GM12878 (cell line): ENCODE measurements at regions not wholly inside any gene's neighbourhood (a gene's known extent, or its start where the extent isn't known, plus 50 kb on each side); places are given as distances from the start of the nearest gene placed in this dataset.

ENCODE experiments used
- ATAC-seq: fragments of 200-7000 bp; cut with Tn5 transposase; 3 replicates; pipeline ENCODE4 v1.9.1; 2020; ENCODE audit warnings: mild to moderate bottlenecking, moderate library complexity
- BruUV-seq: library from RNA; stranded (reverse); fragments of 400-500 nt; replicated peaks from 2 replicates; lab custom pipeline; 2021; lab: Mats Ljungman, UMichigan
- CTCF ChIA-PET: fragments of 300-600 bp; sonication (Branson Sonifier 250); formaldehyde crosslinking; extraction: SDS; loops from one replicate; lab custom pipeline; 2021; ENCODE audit warnings: inconsistent platforms; lab: Yijun Ruan, JAX
- POLR2A ChIA-PET: fragments of 350-600 bp; formaldehyde crosslinking; extraction: SDS; loops from one replicate; lab custom pipeline; 2021; ENCODE audit warnings: inconsistent platforms; lab: Charles Lee
- RAD21 ChIA-PET: fragments of 300-600 bp; sonication (Branson Sonifier 250); formaldehyde crosslinking; loops from one replicate; lab custom pipeline; 2023; ENCODE audit warnings: antibody characterized with exemption; ENCODE audit not compliant: unreplicated experiment; lab: Charles Lee
- SMC1A ChIA-PET: fragments of 300-600 bp; sonication (Branson Sonifier 250); formaldehyde crosslinking; loops from one replicate; lab custom pipeline; 2023; ENCODE audit not compliant: unreplicated experiment, uncharacterized antibody; lab: Charles Lee
- DNase-seq: peaks from one replicate; pipeline ENCODE4 v3.0.0-alpha.2; 2011; ENCODE audit warnings: low read depth, low spot score
- FAIRE-seq: peaks from 3 replicates; lab custom pipeline; 2011; peaks lifted over from hg19 to GRCh38; lab: Jason Lieb, UNC
- H2AFZ ChIP-seq: 2 replicates; pipeline ENCODE4 v1.6.0; 2011; ENCODE audit warnings: low read depth, low read length, control low read depth; ENCODE audit not compliant: control insufficient read depth
- H3K27ac ChIP-seq: 2 replicates; pipeline ENCODE4 v1.5.1; 2011; ENCODE audit warnings: control low read depth; ENCODE audit not compliant: control insufficient read depth, insufficient read depth
- H3K27me3 ChIP-seq, 2 experiments: replicated peaks in 1 of 2; 2 replicates each; pipeline versions ENCODE4 v1.6.0 to v1.6.1; 2011; ENCODE audit warnings: low read length in 1 of 2; ENCODE audit not compliant: control insufficient read depth in 2 of 2, insufficient read depth in 2 of 2
- H3K36me3 ChIP-seq, 2 experiments: 2 replicates each; pipeline ENCODE4 v1.5.1; 2011; ENCODE audit warnings: low read length in 1 of 2; ENCODE audit not compliant: control insufficient read depth in 2 of 2, insufficient read depth in 2 of 2
- H3K4me1 ChIP-seq: 2 replicates; pipeline ENCODE4 v1.6.1; 2011; ENCODE audit warnings: mild to moderate bottlenecking, low read length, moderate library complexity, mixed read lengths; ENCODE audit not compliant: control insufficient read depth, insufficient read depth
- H3K4me2 ChIP-seq: 2 replicates; pipeline ENCODE4 v1.6.0; 2011; ENCODE audit warnings: control low read depth; ENCODE audit not compliant: control insufficient read depth, insufficient read depth
- H3K4me3 ChIP-seq: fragments of 200-600 bp; sonication (generic); 2 replicates; pipeline ENCODE4 v1.5.1; 2016
- H3K79me2 ChIP-seq: 2 replicates; pipeline ENCODE4 v1.6.0; 2011; ENCODE audit warnings: low read length; ENCODE audit not compliant: control insufficient read depth, insufficient read depth
- H3K9ac ChIP-seq: 2 replicates; pipeline ENCODE4 v1.8.0; 2011; ENCODE audit warnings: low read length, control low read depth, mixed read lengths; ENCODE audit not compliant: control insufficient read depth, insufficient read depth
- H3K9me3 ChIP-seq: replicated peaks from 3 replicates; pipeline ENCODE4 v1.5.1; 2011; ENCODE audit warnings: mild to moderate bottlenecking, low read length; ENCODE audit not compliant: control insufficient read depth, insufficient read depth
- H4K20me1 ChIP-seq: 2 replicates; pipeline ENCODE4 v1.6.0; 2011; ENCODE audit not compliant: control insufficient read depth, insufficient read depth
- CHD2 ChIP-seq: IDR thresholded peaks from 2 replicates; pipeline ENCODE4 v1.6.1; 2011; ENCODE audit warnings: low read depth, low read length, improper control_type of control experiment, borderline replicate concordance
- EGR1 ChIP-seq, 2 experiments: IDR thresholded peaks; 1 replicate in 1 of 2; 2 replicates in 1 of 2; pipeline ENCODE4 v1.6.1; 2011 to 2012; ENCODE audit warnings: low read depth in 2 of 2, low read length in 2 of 2, borderline replicate concordance in 1 of 2, mild to moderate bottlenecking in 1 of 2, moderate library complexity in 1 of 2
- FOXK2 ChIP-seq: fragments of 450-650 bp; IDR thresholded peaks from 2 replicates; pipeline ENCODE4 v1.6.1; 2017; ENCODE audit warnings: mild to moderate bottlenecking, moderate library complexity
- KDM1A ChIP-seq: fragments of 200-600 bp; sonication (generic); IDR thresholded peaks from 2 replicates; pipeline ENCODE4 v1.6.1; 2016; ENCODE audit warnings: borderline replicate concordance
- LARP7 ChIP-seq: fragments of 450-650 bp; IDR thresholded peaks from 2 replicates; pipeline ENCODE4 v1.6.1; 2017; ENCODE audit warnings: mild to moderate bottlenecking
- MYC ChIP-seq: IDR thresholded peaks from 2 replicates; pipeline ENCODE4 v1.6.1; 2011; ENCODE audit warnings: mild to moderate bottlenecking, low read length, moderate library complexity, inconsistent platforms; ENCODE audit not compliant: insufficient read depth, insufficient replicate concordance, insufficient read length, severe bottlenecking
- RAD51 ChIP-seq: fragments of 450-650 bp; IDR thresholded peaks from 2 replicates; pipeline ENCODE4 v1.6.1; 2016; ENCODE audit warnings: moderate library complexity, mild to moderate bottlenecking, inconsistent platforms
- SMAD1 ChIP-seq: fragments of 450-650 bp; IDR thresholded peaks from 2 replicates; pipeline ENCODE4 v1.6.1; 2018; ENCODE audit warnings: mild to moderate bottlenecking, low read depth; ENCODE audit not compliant: partially characterized antibody
- SREBF2 ChIP-seq: IDR thresholded peaks from 2 replicates; pipeline ENCODE4 v1.6.1; 2012; ENCODE audit warnings: mild to moderate bottlenecking, low read length
- TAF1 ChIP-seq: IDR thresholded peaks from 2 replicates; pipeline ENCODE4 v1.6.1; 2011; ENCODE audit warnings: mild to moderate bottlenecking, low read depth, low read length, borderline replicate concordance
- YBX1 ChIP-seq: fragments of 450-650 bp; IDR thresholded peaks from 2 replicates; pipeline ENCODE4 v1.6.1; 2016; ENCODE audit warnings: antibody characterized with exemption
- ZZZ3 ChIP-seq: IDR thresholded peaks from 2 replicates; pipeline ENCODE4 v1.6.1; 2011; ENCODE audit warnings: low read depth; ENCODE audit not compliant: control insufficient read depth, insufficient read length
- WGBS: methylation state at CpG from one replicate; pipeline ENCODE4 v1.1.6; 2016; ENCODE audit warnings: low lambda C conversion rate; ENCODE audit not compliant: insufficient replicate concordance, insufficient coverage; ENCODE audit errors: missing lambda C conversion rate; 5-methylcytosine and 5-hydroxymethylcytosine counted together
- in situ Hi-C: fragments of 300-500 bp; cut with MboI; formaldehyde crosslinking; loops from 9 replicates; pipeline ENCODE4 v1.14.3; 2018; ENCODE audit warnings: mixed read lengths
- intact Hi-C: fragments of 100-400 bp; cut with micrococcal nuclease; formaldehyde crosslinking; loops from one replicate; pipeline ENCODE4 v1.14.2; 2022; ENCODE audit not compliant: unreplicated experiment
- TF ChIP-seq, protein P1 (sequence below): IDR thresholded peaks from 2 replicates; pipeline ENCODE4 v1.6.1; 2012; ENCODE audit warnings: low read depth, low read length, improper control_type of control experiment

DNA sequence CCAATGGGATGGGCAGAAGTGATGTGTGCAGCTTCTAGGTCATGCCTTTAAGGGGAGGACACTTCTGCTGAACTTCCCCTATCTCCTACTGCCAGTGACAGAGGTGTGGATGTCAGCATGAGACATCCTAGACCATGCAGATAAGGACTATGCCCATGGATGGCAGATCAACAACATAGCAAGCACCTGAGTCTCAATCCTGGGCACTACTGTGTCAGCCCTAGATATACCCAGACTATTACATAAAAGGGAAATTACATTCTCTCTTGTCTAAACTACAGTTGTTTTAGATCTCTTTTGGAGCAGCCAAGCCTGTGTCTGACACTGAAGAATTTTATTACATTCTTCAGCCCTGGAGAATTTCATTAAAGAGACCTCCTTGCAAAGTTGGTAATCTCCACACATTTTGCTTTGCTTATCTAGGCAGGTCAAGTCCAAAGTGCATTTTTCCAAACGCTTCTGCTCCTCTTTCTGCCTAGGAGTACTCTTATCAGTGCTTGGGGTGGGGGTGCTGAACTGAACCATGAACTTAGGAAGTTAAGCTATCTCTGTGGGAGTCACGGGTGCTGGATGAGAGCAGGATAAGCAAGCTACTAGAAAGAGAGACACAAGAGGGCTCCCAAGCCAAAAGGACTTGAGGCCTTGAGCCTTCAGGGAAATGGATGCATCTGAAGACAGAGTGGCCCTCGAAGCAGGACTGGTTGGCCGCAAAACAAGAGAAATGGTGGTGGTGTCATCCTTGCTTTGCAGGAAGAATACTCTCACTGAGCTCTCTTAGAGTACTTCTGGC is 95.2 kb upstream of the SPRED2 start:
- intact Hi-C loops = no loop called here
- Histone ChIP-seq H3K4me2 (no peak overlapping the region), H3K79me2 (no peaks in the 10 kb centered on the region), H3K36me3 (no peaks in the 10 kb centered on the region), H3K9ac (no peak overlapping the region), H4K20me1 (no peaks in the 10 kb centered on the region), H3K27ac (no peak overlapping the region), H3K9me3 (no peaks in the 10 kb centered on the region), H3K4me3 (no peak overlapping the region), H3K27me3 (no peaks in the 10 kb centered on the region; a peak in 2 of 4 replicates), H2AFZ (no peak overlapping the region), H3K4me1 (no peaks in the 10 kb centered on the region)
- in situ Hi-C loops = no loop called here
- ChIA-PET CTCF (interaction anchor here (0.5 to 1.6 kb wide), 2 partner anchors 11 to 119 kb away, joined by 4 to 5 read pairs; no protein-coding TSS in a partner anchor), SMC1A (interaction anchor here (0.9 to 1.5 kb wide), 2 partner anchors 8 to 9 kb away, joined by 3 to 4 read pairs; no protein-coding TSS in a partner anchor), POLR2A (no interaction called here), RAD21 (no interaction called here)
- no TSS peak for BruUV-seq
- TF ChIP-seq LARP7 (no peak), SMAD1 (no peak), FOXK2 (no peak), EGR1 (IDR thresholded peaks at IDR 0.05; ENCODE audit: borderline replicate concordance in 1 of 2, low read depth in 2 of 2, low read length in 2 of 2) (no peak), YBX1 (no peak), ZZZ3 (no peak), CHD2 (no peak), MYC (no peak), SREBF2 (no peak), RAD51 (no peak), KDM1A (no peak), TAF1 (no peak)
- TF ChIP-seq, protein P1, sequence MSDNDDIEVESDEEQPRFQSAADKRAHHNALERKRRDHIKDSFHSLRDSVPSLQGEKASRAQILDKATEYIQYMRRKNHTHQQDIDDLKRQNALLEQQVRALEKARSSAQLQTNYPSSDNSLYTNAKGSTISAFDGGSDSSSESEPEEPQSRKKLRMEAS = no peak
- ATAC-seq = no peak; the same call in 2 of the 3 replicates
- DNase-seq = no peak
- FAIRE-seq = no peak
- WGBS = 13% methylated on average over 4 of the region's 4 CpGs
